Hepatocyte (in vitro differentiated cells): ENCODE measurements at regions not wholly inside any gene's neighbourhood (a gene's known extent, or its start where the extent isn't known, plus 50 kb on each side); places are given as distances from the start of the nearest gene placed in this dataset.

Experiments
- EZH2 ChIP-seq: fragments of 200-600 bp; sonication (generic); IDR thresholded peaks from 2 replicates; pipeline ENCODE4 v1.6.1; 2016; ENCODE audit warnings: antibody characterized with exemption, mild to moderate bottlenecking, borderline replicate concordance
- EZH2phosphoT487 ChIP-seq: fragments of 200-600 bp; sonication (generic); IDR thresholded peaks from one replicate; pipeline ENCODE4 v1.6.1; 2018; ENCODE audit warnings: antibody characterized with exemption, mild to moderate bottlenecking, low read depth, moderate library complexity; ENCODE audit not compliant: unreplicated experiment, severe bottlenecking
- TF ChIP-seq, protein P1 (sequence below): fragments of 200-600 bp; sonication (generic); IDR thresholded peaks from 2 replicates; pipeline ENCODE4 v1.5.1; 2016; ENCODE audit warnings: antibody characterized with exemption, mild to moderate bottlenecking; ENCODE audit not compliant: poor library complexity

DNA sequence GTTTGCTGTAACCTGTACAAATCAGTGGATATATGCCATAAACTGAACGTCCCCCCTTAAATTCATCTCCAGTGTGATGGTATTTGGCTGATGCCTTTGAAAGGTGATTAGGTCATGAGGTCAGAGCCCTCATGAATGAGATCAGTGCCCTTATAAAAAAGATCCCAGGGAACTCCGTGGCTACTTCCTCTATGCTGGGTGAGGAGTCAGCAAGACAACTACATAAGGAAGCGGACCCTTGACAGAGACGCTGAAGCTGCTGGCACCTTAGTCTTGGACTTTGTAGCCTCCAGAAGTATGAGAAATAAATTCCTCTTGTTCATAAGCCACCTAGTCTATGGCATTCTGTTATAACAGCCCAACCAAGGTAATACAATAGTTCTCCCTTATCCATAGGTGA, 215.1 kb upstream of the ZNF608 start:
- TF ChIP-seq, protein P1, sequence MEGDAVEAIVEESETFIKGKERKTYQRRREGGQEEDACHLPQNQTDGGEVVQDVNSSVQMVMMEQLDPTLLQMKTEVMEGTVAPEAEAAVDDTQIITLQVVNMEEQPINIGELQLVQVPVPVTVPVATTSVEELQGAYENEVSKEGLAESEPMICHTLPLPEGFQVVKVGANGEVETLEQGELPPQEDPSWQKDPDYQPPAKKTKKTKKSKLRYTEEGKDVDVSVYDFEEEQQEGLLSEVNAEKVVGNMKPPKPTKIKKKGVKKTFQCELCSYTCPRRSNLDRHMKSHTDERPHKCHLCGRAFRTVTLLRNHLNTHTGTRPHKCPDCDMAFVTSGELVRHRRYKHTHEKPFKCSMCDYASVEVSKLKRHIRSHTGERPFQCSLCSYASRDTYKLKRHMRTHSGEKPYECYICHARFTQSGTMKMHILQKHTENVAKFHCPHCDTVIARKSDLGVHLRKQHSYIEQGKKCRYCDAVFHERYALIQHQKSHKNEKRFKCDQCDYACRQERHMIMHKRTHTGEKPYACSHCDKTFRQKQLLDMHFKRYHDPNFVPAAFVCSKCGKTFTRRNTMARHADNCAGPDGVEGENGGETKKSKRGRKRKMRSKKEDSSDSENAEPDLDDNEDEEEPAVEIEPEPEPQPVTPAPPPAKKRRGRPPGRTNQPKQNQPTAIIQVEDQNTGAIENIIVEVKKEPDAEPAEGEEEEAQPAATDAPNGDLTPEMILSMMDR: no peak
- TF ChIP-seq EZH2 (no peak), EZH2phosphoT487 (no peak)
